Lung (tissue), 11 donors: ENCODE measurements at regions not wholly inside any gene's neighbourhood (a gene's known extent, or its start where the extent isn't known, plus 50 kb on each side); places are given as distances from the start of the nearest gene placed in this dataset.

Experiments
- ATAC-seq: fragments of 200-7000 bp; cut with Tn5 transposase; one replicate; pipeline ENCODE4 v1.9.1; 2020; ENCODE audit warnings: moderate number of reproducible peaks; ENCODE audit not compliant: insufficient read depth, low FRiP score
- DNase-seq, 3 donors: peaks; one replicate each; pipeline ENCODE4 v3.0.0-alpha.2; 2013 to 2017
- H3K27ac ChIP-seq, 2 donors: one replicate each; pipeline ENCODE4 v1.5.1; 2013; ENCODE audit warnings: mild to moderate bottlenecking in 2 of 2, moderate library complexity in 2 of 2, control low read depth in 1 of 2, inconsistent platforms in 1 of 2, low read depth in 1 of 2, low read length in 1 of 2
- H3K27me3 ChIP-seq, 3 donors: one replicate each; pipeline ENCODE4 v1.5.1; 2013; ENCODE audit warnings: low read length in 2 of 3; ENCODE audit not compliant: control insufficient read depth in 3 of 3, insufficient read depth in 3 of 3
- H3K36me3 ChIP-seq, 4 donors: one replicate each; pipeline ENCODE4 v1.5.1; 2013; ENCODE audit warnings: low read length in 4 of 4, mild to moderate bottlenecking in 1 of 4, moderate library complexity in 1 of 4; ENCODE audit not compliant: control insufficient read depth in 4 of 4, insufficient read depth in 4 of 4
- H3K4me1 ChIP-seq, 5 donors: one replicate each; pipeline ENCODE4 v1.5.1; 2013; ENCODE audit warnings: low read length in 5 of 5, mild to moderate bottlenecking in 2 of 5, moderate library complexity in 1 of 5; ENCODE audit not compliant: control insufficient read depth in 5 of 5, insufficient read depth in 5 of 5
- H3K4me3 ChIP-seq: one replicate; pipeline ENCODE4 v1.5.1; 2013; ENCODE audit warnings: mild to moderate bottlenecking, control low read depth, moderate library complexity
- H3K9ac ChIP-seq, 2 donors: one replicate each; pipeline ENCODE4 v1.5.1; 2013; ENCODE audit warnings: low read length in 2 of 2, control low read depth in 1 of 2; ENCODE audit not compliant: insufficient read depth in 1 of 2
- H3K9me3 ChIP-seq, 4 donors: one replicate each; pipeline ENCODE4 v1.5.1; 2013; ENCODE audit warnings: low read length in 3 of 4, mild to moderate bottlenecking in 1 of 4, moderate library complexity in 1 of 4; ENCODE audit not compliant: control insufficient read depth in 4 of 4, insufficient read depth in 3 of 4
- CTCF ChIP-seq: IDR thresholded peaks from 2 replicates; pipeline ENCODE4 v1.5.1; 2012; ENCODE audit warnings: mild to moderate bottlenecking; ENCODE audit errors: control extremely low read depth, extremely low read depth
- WGBS, 2 donors: extraction: QIAGEN DNeasy Blood & Tissue Kit; methylation state at CpG; one replicate each; pipeline ENCODE4 v1.1.7; 2013; 5-methylcytosine and 5-hydroxymethylcytosine counted together
- donor health status: control.
- donor health status: control.
- donor health status: Bipolar disorder and iron deficiency.
- donor health status: healthy.
- donor health status: DM: yes; HTN: yes; CAD: no.

- 93 to 97% methylated on average over 3 of the region's 3 CpGs for WGBS, 2 donors
- H3K27ac ChIP-seq = no peak overlapping the region
- H3K36me3 ChIP-seq = no peaks in the 10 kb centered on the region
- H3K9ac ChIP-seq = no peak overlapping the region
- peaks cover 0 to 12% (median 1%) of the 10 kb centered on the region in 5 donors for H3K4me1 ChIP-seq
- DNase-seq = no peak
- no peak for TF ChIP-seq CTCF
- ATAC-seq = no peak
- no peaks in the 10 kb centered on the region for H3K27me3 ChIP-seq
- no peaks in the 10 kb centered on the region for H3K9me3 ChIP-seq
- no peak overlapping the region for H3K4me3 ChIP-seq
Measured at GRCh38 chr11:95595541-95595940, 194.0 kb downstream of the FAM76B start.

GRCh38 chr11:95593111-95593510, 196.5 kb downstream of the FAM76B start:
- H3K27me3 ChIP-seq = no peaks in the 10 kb centered on the region
- H3K4me1 ChIP-seq = peaks cover 0 to 12% (median 1%) of the 10 kb centered on the region in 5 donors
- H3K4me3 ChIP-seq = no peak overlapping the region
- H3K9ac ChIP-seq = no peak overlapping the region
- WGBS, 2 donors = 73 to 89% methylated on average over 3 of the region's 3 CpGs
- no peaks in the 10 kb centered on the region for H3K9me3 ChIP-seq
- TF ChIP-seq CTCF = no peak
- DNase-seq (peak; percentile 16 to 59 (median 18)), ATAC-seq (no peak)
- H3K36me3 ChIP-seq = no peaks in the 10 kb centered on the region
- no peak overlapping the region for H3K27ac ChIP-seq

GRCh38 chr11:95592471-95592870, 197.1 kb downstream of the FAM76B start:
- no peaks in the 10 kb centered on the region for H3K27me3 ChIP-seq
- peak; percentile 55 to 81 (median 58) for DNase-seq
- H3K9ac ChIP-seq = no peak overlapping the region
- ATAC-seq = no peak
- H3K4me3 ChIP-seq = no peak overlapping the region
- 46 to 68% methylated on average over 4 of the region's 4 CpGs for WGBS, 2 donors
- TF ChIP-seq CTCF = no peak
- H3K36me3 ChIP-seq = no peaks in the 10 kb centered on the region
- no peaks in the 10 kb centered on the region for H3K9me3 ChIP-seq
- H3K27ac ChIP-seq = no peak overlapping the region
- peaks cover 0 to 12% (median 1%) of the 10 kb centered on the region in 5 donors for H3K4me1 ChIP-seq
